ENCODE measurements at regions not wholly inside any gene's neighbourhood (a gene's known extent, or its start where the extent isn't known, plus 50 kb on each side); places are given as distances from the start of the nearest gene placed in this dataset.
"Not testable (repeated sequence)": the region's sequence is repeated elsewhere in the genome, so short reads cannot be mapped to it uniquely, and the experiment has no call there.

DNA sequence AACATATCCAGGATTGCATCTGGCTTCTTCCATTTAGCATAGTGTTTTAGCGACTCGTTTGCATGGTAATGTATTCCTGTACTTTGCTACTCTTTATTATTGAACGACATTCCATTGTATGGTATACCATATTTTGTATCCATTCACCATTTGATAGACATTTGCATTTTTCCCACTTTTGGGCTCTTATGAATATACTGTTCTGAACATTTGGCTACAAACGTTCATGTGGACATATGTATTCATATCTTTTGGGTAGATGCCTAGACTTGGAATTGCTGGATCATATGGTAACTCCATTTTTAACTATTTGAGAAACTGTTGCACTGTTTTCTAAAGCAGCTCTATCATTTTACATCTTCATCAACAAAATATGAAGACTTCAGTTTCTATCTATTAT lies 383.7 kb upstream of the AKR1E2 start:
- no peak for DNase-seq (ENCODE audit: low read depth in 3 of 3)

DNA sequence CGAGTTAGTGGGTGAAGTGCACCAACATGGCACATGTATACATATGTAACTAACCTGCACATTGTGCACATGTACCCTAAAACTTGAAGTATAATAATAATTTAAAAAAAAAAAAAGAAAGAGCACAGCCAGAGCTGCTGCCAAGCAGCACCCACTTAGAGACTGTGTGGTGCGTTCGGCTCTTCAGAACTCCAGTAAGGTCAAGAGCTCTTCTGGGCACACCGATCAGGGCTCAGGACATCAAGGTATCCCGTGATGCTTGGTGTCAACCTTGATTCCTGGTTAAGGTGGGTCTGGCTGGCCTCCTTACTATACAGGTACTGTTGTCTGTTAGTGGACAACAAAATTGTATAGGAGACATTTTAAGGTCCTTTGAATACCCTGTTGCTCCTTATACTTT lies 385.7 kb upstream of the AKR1E2 start:
- DNase-seq (ENCODE audit: low read depth in 3 of 3): no peak

DNA sequence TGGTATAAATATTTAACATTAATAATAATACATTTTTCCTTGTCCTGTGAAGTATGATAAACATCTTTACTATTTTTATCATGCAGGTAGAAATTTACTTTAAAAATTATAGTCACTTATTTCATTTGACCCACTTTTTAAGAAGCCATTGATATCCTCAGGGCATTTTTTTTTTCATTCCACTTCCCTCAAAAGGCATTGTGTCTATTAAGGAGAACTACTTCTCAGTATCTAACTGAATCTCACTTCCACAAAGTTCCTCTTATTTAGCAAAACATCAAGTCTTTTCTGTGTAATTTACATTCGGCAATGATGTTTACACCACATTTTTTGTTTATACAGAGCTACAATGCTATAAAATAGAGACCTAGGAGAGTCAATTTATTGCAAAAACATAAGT lies 388.2 kb upstream of the AKR1E2 start:
- no peak for DNase-seq (ENCODE audit: low read depth in 3 of 3)

DNA sequence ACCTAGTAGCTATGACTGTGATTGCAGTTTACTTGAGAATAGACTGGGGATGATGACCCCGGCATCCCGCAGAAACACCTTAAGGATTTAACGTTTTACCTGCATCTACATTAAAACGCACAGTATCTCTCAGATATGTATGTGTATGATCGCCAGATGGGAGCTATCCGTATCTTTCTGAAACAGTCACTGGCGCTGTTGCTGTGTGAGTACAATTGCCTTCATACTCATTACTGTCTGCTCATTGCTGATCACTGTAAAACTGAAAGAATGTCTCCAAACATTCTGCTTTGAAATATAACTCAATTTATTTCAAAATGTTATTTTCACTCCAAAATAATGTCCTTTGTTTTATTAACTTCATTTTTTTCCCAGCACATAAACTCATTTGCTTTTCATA lies 388.9 kb upstream of the AKR1E2 start:
- DNase-seq (ENCODE audit: low read depth in 3 of 3): no peak

DNA sequence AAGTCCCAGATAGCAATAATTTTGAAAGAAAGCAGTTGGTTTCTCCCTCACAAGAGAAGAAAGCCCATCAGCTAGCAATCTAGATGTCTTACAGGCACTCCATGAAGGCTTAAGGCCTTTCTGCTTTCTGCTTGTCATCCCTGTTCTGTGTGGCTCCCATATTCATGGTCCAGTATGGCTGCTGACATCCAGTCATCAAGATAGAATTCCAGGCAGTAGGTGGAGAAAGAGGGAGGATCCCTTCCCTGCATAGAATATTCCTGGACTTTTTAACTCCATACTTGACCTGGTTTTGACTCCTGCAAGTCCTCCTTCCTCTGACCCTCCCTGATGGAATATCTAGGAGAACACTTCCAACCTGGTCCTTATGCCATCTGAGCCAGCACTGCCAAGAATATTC lies 389.9 kb upstream of the AKR1E2 start:
- DNase-seq (ENCODE audit: low read depth in 3 of 3): no peak

- DNase-seq (ENCODE audit: low read depth in 3 of 3): no peak
These were observed 391.4 kb upstream of the AKR1E2 start for GRCh38 chr10:4434516-4435071.

DNA sequence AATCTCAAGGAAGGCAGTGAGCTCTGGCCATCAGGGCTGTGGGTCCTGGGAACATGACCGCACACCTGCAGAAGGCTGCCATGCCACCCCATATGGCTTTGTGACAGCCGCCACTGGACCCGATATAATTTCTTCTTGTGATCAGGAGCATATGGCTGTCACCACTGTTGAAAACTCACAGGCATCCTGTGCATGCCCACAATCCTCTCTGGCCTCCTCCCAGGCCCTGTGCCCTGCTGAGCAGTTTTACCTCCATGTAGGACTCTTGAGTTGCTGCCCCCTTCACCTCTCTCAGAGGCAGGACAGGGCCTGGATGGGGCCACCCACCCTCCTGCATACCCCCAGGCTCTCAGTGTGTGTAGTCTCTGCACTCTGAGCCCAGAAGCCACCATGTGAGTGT lies 391.9 kb upstream of the AKR1E2 start:
- DNase-seq (ENCODE audit: low read depth in 3 of 3): no peak

DNA sequence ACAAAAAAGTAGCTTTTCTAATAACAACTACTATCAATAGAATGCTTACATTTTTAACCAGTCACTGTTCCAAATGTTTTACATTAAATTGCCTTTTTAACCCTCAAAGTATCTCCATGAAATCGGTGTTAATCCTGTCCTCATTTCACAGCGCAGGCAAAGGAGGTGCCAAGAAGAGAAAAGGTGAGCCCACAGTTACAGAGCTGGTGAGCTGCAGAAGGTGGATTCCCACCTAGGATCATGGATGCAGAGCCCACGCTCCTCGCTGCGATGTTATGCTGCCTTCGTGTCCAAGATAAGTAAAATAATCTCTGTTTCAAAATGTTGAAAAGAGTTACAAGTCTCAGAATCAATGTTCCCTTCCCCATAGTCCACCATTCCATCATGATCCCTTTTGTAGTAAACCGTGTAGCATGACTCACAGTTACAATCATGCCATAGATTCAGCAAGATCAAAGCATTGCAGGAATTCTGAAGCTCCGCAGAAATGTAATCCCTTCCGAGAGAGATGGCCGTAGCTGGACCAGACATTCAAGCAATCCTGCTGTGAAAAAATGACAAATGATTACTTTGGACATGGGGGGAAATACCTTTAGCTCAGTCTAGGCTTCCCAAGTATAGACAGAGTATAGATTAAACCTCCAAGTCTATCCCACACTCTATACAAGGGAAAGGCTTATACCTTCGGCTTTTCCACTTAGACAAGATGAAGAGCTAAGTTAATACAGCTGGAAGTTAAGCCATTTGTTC lies 394.7 kb upstream of the AKR1E2 start:
- DNase-seq (ENCODE audit: low read depth in 3 of 3): no peak

DNA sequence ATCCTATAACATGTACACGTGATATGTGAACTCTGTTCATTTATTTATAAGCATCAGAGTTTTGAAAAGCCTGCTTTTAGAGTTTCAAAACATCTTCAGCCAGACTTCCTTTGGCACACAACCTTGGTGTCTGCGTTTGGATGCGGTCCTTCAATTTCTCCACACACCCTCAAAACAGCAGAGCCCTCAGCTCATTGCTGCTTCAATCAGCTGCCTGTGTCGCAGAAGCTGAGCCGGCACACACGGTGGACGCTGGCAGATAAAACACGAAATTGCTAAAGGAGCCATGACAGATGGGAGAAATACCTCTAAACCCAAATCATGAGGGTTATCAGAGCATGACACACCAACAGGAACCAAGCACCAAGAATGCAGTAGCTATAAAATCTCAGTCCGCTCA lies 396.4 kb upstream of the AKR1E2 start:
- no peak for DNase-seq (ENCODE audit: low read depth in 3 of 3)

DNA sequence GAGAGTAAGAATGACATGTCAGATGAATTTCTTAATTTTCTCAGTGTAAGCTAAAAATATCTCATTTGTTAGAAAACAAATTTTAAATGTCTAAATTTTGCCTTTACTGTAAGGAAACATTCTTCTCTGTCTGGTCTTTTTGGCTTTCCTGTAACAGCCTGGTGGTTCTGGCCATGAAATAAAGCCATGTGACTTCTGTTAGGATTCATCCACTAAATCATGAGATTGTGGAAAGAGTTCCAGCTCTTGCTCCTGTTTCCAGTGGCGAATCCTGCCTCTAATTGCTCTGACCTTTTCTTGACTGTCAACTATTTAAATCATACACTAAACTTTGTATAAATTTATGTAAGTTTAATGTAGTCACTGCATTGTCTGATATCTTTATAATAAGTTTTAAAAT lies 398.5 kb upstream of the AKR1E2 start:
- no peak for DNase-seq (ENCODE audit: low read depth in 3 of 3)

DNA sequence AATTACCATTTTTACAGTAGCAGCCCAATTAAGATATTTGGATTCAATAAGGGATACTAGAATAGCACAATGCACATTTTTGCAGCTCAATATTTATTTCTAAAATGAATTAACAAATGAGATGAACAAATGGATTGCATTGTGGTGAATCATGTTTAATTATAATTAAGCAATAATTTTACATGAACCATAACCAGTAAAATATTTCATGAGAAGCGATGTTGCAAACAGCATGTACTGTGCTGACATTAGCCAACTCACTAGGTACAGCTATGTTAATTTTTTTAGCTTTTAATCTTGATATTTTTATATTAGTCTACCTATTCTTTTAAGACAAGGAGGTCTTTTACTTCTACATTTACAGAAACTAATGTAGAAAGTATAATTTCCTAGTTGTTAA lies 399.1 kb upstream of the AKR1E2 start:
- DNase-seq (ENCODE audit: low read depth in 3 of 3): no peak

- DNase-seq (ENCODE audit: low read depth in 3 of 3): no peak
These were observed 416.7 kb upstream of the AKR1E2 start for GRCh38 chr10:4409319-4409718.

GRCh38 chr10:4407783-4408182 lies 418.2 kb upstream of the AKR1E2 start:
- no peak for DNase-seq (ENCODE audit: low read depth in 3 of 3)

GRCh38 chr10:4405828-4406227 lies 420.2 kb upstream of the AKR1E2 start:
- DNase-seq (ENCODE audit: low read depth in 3 of 3): no peak

- DNase-seq (ENCODE audit: low read depth in 3 of 3): no peak
These were observed 422.3 kb upstream of the AKR1E2 start for GRCh38 chr10:4403638-4404252.

- DNase-seq (ENCODE audit: low read depth in 3 of 3): not testable (repeated sequence)
These were observed 424.9 kb upstream of the AKR1E2 start for GRCh38 chr10:4401080-4401479.

DNA sequence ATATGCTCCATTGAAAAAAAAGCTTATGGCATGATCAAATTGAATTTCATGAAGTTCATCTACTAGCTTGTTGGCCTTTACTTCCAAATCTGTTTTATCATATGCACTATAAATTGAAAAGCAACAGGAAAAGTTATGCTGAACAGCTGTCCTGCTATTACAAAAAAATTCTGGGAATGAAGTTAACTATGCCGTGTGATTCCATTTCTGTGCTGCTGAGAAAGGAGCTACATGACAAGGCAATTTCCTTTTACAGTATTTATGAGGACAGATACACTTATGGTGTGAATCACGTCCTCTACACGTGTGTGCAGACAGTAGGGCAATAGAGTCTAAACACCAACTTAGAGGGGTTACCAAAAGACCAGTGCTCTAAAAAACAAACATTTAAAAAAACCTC lies 426.5 kb upstream of the AKR1E2 start:
- DNase-seq (ENCODE audit: low read depth in 3 of 3): no peak

- no peak for DNase-seq (ENCODE audit: low read depth in 3 of 3)
These were observed 427.4 kb upstream of the AKR1E2 start for GRCh38 chr10:4398602-4399001.

- no peak for DNase-seq (ENCODE audit: low read depth in 3 of 3)
These were observed 428.7 kb upstream of the AKR1E2 start for GRCh38 chr10:4397337-4397736.

DNA sequence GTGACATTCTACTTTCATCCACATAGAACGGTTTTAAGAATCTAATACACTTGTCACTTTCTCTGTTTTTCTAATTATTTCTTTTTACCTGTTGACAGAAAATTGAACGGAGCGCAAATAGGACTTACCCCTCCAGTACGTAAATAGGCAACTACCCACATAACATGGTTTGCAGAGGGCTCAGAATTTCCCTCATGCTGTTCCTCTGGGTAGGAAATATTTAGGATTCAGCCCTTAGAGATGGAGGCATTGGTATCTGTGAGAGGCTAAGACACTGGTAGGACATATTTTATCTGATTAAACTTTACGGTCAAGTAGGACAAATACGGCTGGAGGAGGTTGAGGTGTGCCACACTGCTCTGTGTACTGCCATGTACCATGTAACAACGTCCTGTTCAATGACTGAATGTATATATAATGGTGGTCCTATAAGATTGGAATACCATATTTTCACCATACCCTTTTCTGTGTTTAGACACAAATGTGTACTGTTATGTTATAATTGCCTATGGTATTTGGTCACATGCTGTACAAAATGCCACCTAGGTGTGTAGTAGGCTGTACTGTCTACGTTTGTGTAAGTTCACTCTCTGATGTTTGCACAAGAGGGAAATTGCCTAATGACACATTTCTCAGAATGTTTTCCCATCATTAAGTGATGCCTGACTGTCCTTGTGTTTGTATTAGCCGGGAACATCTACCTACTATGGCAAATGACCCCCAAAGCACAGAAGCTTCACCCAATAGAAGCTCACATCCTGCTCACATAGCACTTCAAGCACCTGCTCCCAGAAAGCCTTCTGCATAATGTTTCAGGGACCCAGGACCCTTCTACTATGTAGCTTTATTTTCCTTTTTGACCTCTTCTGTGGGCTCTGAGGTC lies 429.4 kb upstream of the AKR1E2 start:
- DNase-seq (ENCODE audit: low read depth in 3 of 3): no peak

- DNase-seq (ENCODE audit: low read depth in 3 of 3): no peak
These were observed 430.3 kb upstream of the AKR1E2 start for GRCh38 chr10:4395731-4396130.

DNA sequence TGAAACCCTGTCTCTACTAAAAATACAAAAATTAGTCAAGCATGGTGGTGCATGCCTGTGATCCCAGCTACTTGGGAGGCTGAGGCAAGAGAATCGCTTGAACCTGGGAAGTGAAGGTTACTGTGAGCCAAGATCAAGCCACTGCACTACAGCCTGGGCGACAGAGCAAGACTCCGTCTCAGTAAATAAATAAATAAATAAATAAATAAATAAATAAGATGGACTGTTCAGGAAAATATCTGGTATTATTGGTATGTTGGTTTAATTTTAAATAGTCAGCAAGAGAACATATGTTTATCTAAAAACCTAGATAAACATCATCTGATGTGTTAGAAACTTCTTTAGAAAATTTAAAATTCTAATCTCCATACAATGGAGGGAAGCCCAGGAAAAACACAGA lies 431.6 kb upstream of the AKR1E2 start:
- not testable (repeated sequence) for DNase-seq (ENCODE audit: low read depth in 3 of 3)

Measured in stimulated activated CD4-positive, alpha-beta T cell treated with anti-CD3 and anti-CD28 coated beads, TNF-alpha, amount 100 ng/mL, for 4 hours (primary cell).